DND-41 (cell line): ENCODE measurements at regions not wholly inside any gene's neighbourhood (a gene's known extent, or its start where the extent isn't known, plus 50 kb on each side); places are given as distances from the start of the nearest gene placed in this dataset.

Experiments
- ATAC-seq: fragments of 200-7000 bp; cut with Tn5 transposase; 3 replicates; pipeline ENCODE4 v1.9.1; 2021; ENCODE audit warnings: low read depth; ENCODE audit not compliant: insufficient read depth
- DNase-seq: peaks from one replicate; pipeline ENCODE4 v3.0.0-alpha.2; 2020
- H2AFZ ChIP-seq: 2 replicates; pipeline ENCODE4 v1.6.0; 2012; ENCODE audit warnings: low read depth, low read length
- H3K27ac ChIP-seq: 2 replicates; pipeline ENCODE4 v1.5.1; 2012; ENCODE audit warnings: low read length, inconsistent platforms
- H3K27me3 ChIP-seq: fragments of 200-600 bp; sonication (generic); 2 replicates; pipeline ENCODE4 v1.6.0; 2012; ENCODE audit warnings: low read length, mild to moderate bottlenecking, inconsistent platforms; ENCODE audit not compliant: insufficient read depth, poor library complexity
- H3K36me3 ChIP-seq: 2 replicates; pipeline ENCODE4 v1.5.1; 2012; ENCODE audit warnings: low read length, inconsistent platforms; ENCODE audit not compliant: insufficient read depth
- H3K4me1 ChIP-seq: 2 replicates; pipeline ENCODE4 v1.5.1; 2012; ENCODE audit warnings: mild to moderate bottlenecking, low read length; ENCODE audit not compliant: insufficient read depth
- H3K4me2 ChIP-seq: 2 replicates; pipeline ENCODE4 v1.6.0; 2012; ENCODE audit warnings: mild to moderate bottlenecking, moderate library complexity, low read length, inconsistent platforms; ENCODE audit not compliant: insufficient read depth
- H3K4me3 ChIP-seq, 2 experiments: fragments of 200-600 bp in 1 of 2; shearing (Covaris generic) in 1 of 2; 2 replicates each; pipeline ENCODE4 v1.5.1; 2012 to 2016; ENCODE audit warnings: inconsistent platforms in 2 of 2, low read length in 2 of 2, mild to moderate bottlenecking in 2 of 2, low read depth in 1 of 2, moderate library complexity in 1 of 2
- H3K79me2 ChIP-seq: 2 replicates; pipeline ENCODE4 v1.6.0; 2012; ENCODE audit warnings: low read length, inconsistent platforms; ENCODE audit not compliant: insufficient read depth
- H3K9ac ChIP-seq: 2 replicates; pipeline ENCODE4 v1.6.0; 2012; ENCODE audit warnings: low read depth, mild to moderate bottlenecking, inconsistent platforms, low read length, moderate library complexity
- H3K9me3 ChIP-seq: 2 replicates; pipeline ENCODE4 v1.5.1; 2012; ENCODE audit warnings: low read length, moderate library complexity, mild to moderate bottlenecking, inconsistent platforms; ENCODE audit not compliant: insufficient read depth, severe bottlenecking
- H4K20me1 ChIP-seq: 2 replicates; pipeline ENCODE4 v1.6.0; 2012; ENCODE audit warnings: low read length; ENCODE audit not compliant: insufficient read depth
- CTCF ChIP-seq: IDR thresholded peaks from 2 replicates; pipeline ENCODE4 v1.5.1; 2012; ENCODE audit warnings: borderline replicate concordance, low read length, moderate library complexity, mild to moderate bottlenecking; ENCODE audit not compliant: poor library complexity, severe bottlenecking; ENCODE audit errors: extremely low read depth
- EZH2 ChIP-seq: IDR thresholded peaks from 3 replicates; pipeline ENCODE4 v1.6.1; 2012; ENCODE audit warnings: borderline replicate concordance, low read depth, mild to moderate bottlenecking, moderate library complexity, low read length, inconsistent platforms; ENCODE audit not compliant: severe bottlenecking

- Histone ChIP-seq H3K9ac (no peak overlapping the region), H3K9me3 (no peaks in the 10 kb centered on the region), H2AFZ (no peak overlapping the region), H3K4me1 (no peaks in the 10 kb centered on the region), H3K27ac (no peak overlapping the region), H3K4me3 (no peak overlapping the region), H4K20me1 (peaks cover 3% of the 10 kb centered on the region; the same call in 1 of the 2 replicates), H3K79me2 (no peaks in the 10 kb centered on the region), H3K36me3 (no peaks in the 10 kb centered on the region), H3K4me2 (no peak overlapping the region), H3K27me3 (peaks cover 7% of the 10 kb centered on the region)
- TF ChIP-seq CTCF (no peak), EZH2 (no peak)
- no peak for DNase-seq
- ATAC-seq = no peak
Measured at GRCh38 chr19:30685426-30686000, 313.3 kb downstream of the ZNF536 start.

- Histone ChIP-seq H3K4me3 (no peak overlapping the region), H3K4me1 (no peaks in the 10 kb centered on the region), H3K9me3 (no peaks in the 10 kb centered on the region), H3K27ac (no peak overlapping the region), H3K9ac (no peak overlapping the region), H3K79me2 (no peaks in the 10 kb centered on the region), H3K27me3 (peaks cover 5% of the 10 kb centered on the region), H4K20me1 (peaks cover 3% of the 10 kb centered on the region; the same call in 1 of the 2 replicates), H3K36me3 (no peaks in the 10 kb centered on the region), H2AFZ (no peak overlapping the region), H3K4me2 (no peak overlapping the region)
- TF ChIP-seq CTCF = no peak
- no peak for TF ChIP-seq EZH2
- DNase-seq (no peak), ATAC-seq (no peak)
Measured at GRCh38 chr19:30684613-30685012, 312.4 kb downstream of the ZNF536 start.

- H3K9ac ChIP-seq = no peak overlapping the region
- no peak overlapping the region for H3K27ac ChIP-seq
- H3K4me3 ChIP-seq = no peak overlapping the region
- H3K79me2 ChIP-seq = no peaks in the 10 kb centered on the region
- DNase-seq = peak; percentile 66
- ATAC-seq = peak; percentile 73; the same call in 2 of the 3 replicates
- H3K4me2 ChIP-seq = no peak overlapping the region
- no peaks in the 10 kb centered on the region for H3K36me3 ChIP-seq
- H3K4me1 ChIP-seq = no peaks in the 10 kb centered on the region
- no peak overlapping the region for H2AFZ ChIP-seq
- no peaks in the 10 kb centered on the region for H3K9me3 ChIP-seq
- TF ChIP-seq CTCF (peak; percentile 97), EZH2 (no peak)
- H3K27me3 ChIP-seq = peaks cover 3% of the 10 kb centered on the region
- peaks cover 3% of the 10 kb centered on the region; the same call in 1 of the 2 replicates for H4K20me1 ChIP-seq
Measured at GRCh38 chr19:30682999-30683536, 310.9 kb downstream of the ZNF536 start.
